Right lobe of liver (tissue), 4 donors: ENCODE measurements at regions not wholly inside any gene's neighbourhood (a gene's known extent, or its start where the extent isn't known, plus 50 kb on each side); places are given as distances from the start of the nearest gene placed in this dataset.

Experiments
- CTCF ChIP-seq, 4 donors: fragments of 200-600 bp in 3 of 4; fragments of 450-650 bp in 1 of 4; IDR thresholded peaks; one replicate each; pipeline versions ENCODE4 v1.5.1 to v1.8.0; 2016 to 2022; ENCODE audit warnings: antibody characterized with exemption in 4 of 4, mild to moderate bottlenecking in 2 of 4
- POLR2A ChIP-seq: fragments of 450-650 bp; IDR thresholded peaks from one replicate; pipeline ENCODE4 v1.6.1; 2017; ENCODE audit warnings: antibody characterized with exemption, mild to moderate bottlenecking
- donor health status: DM: no; HTN: no; CAD: no.
- donor health status: DM: no; HTN: no; CAD: no.
- donor health status: DM: no; HTN: yes; CAD: no.

GRCh38 chr7:121582258-121582657 is 186.2 kb upstream of the FAM3C start:
- TF ChIP-seq CTCF (IDR thresholded peaks at IDR 0.05) (no peak), POLR2A (no peak)
